HAP-1 (cell line): ENCODE measurements at regions not wholly inside any gene's neighbourhood (a gene's known extent, or its start where the extent isn't known, plus 50 kb on each side); places are given as distances from the start of the nearest gene placed in this dataset.
A peak's percentile ranks its signal among the peaks of the same experiment; 100 is the strongest.

Experiments used
- DNase-seq, 2 experiments: peaks; one replicate each; pipeline ENCODE4 v3.0.0-alpha.2; 2016 to 2020; ENCODE audit warnings: low spot score in 2 of 2
- H3K27me3 ChIP-seq: fragments of 250-450 bp; sonication (Bioruptor Pico); 2 replicates; pipeline ENCODE4 v1.5.1; 2020; ENCODE audit warnings: low read depth, mild to moderate bottlenecking, moderate library complexity
- H3K36me3 ChIP-seq: fragments of 250-450 bp; sonication (Bioruptor Pico); replicated peaks from 2 replicates; pipeline ENCODE4 v1.5.1; 2020; ENCODE audit warnings: mild to moderate bottlenecking
- H3K4me1 ChIP-seq: fragments of 250-450 bp; sonication (Bioruptor Pico); 2 replicates; pipeline ENCODE4 v1.5.1; 2020; ENCODE audit warnings: mild to moderate bottlenecking
- H3K4me3 ChIP-seq: fragments of 250-450 bp; sonication (Bioruptor Pico); 2 replicates; pipeline ENCODE4 v1.5.1; 2020; ENCODE audit warnings: mild to moderate bottlenecking, moderate library complexity
- H3K9me3 ChIP-seq: fragments of 250-450 bp; sonication (Bioruptor Pico); 2 replicates; pipeline ENCODE4 v1.5.1; 2020; ENCODE audit warnings: mild to moderate bottlenecking, moderate library complexity
- in situ Hi-C: fragments of 300-500 bp; cut with MboI; formaldehyde crosslinking; loops from 3 replicates; pipeline ENCODE4 v1.14.3; 2020; ENCODE audit warnings: low sequenced_read_pairs, inconsistent platforms, mixed read lengths

DNA sequence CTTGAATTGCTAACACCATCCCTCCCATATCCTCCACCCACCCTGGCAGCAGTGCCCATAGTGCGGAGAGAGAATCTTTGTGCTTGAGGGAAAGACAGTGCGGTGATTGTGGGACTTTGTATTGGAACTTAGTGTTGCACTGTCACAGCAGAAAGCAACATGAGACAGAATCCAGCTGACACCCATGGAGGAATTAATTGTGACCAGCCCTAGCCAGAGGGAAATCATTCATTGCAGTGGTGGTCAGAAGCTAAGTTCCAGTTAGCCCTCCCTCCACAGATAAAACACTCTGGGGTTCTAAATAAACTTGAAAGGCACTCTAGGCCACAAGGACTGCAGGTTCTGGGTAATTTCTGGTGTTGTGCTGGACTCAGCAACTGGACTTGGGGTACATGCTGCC, 1002.6 kb downstream of the TMTC2 start:
- no peaks in the 10 kb centered on the region for H3K36me3 ChIP-seq
- no peak for DNase-seq
- H3K9me3 ChIP-seq: no peaks in the 10 kb centered on the region
- no peaks in the 10 kb centered on the region for H3K4me1 ChIP-seq
- H3K4me3 ChIP-seq: no peak overlapping the region
- in situ Hi-C loops: no loop called here
- no peaks in the 10 kb centered on the region for H3K27me3 ChIP-seq

DNA sequence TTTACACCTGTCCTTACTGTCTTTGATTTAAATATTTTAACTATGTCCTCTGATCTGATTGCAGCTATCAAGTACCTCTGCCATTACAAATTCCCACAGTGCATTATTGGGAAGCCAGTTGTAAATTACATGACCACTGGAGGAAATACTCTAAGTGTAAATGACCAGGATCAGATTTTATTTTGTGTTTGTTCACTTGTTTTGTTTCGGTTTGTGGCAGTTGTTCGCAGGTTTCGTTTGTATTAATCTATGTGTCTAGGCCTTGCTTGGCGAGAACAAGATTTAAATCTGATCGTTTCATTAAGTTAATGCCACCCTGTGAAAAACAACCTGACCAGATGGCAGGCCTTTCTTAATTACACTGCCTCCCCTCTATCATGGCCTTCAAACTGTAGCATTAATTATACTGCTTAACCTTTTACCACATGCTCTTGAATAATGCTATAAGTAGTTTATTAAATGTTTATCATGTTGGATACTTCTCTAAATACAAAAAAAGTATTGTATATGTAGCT, 990.1 kb downstream of the TMTC2 start:
- no peak overlapping the region for H3K4me3 ChIP-seq
- H3K27me3 ChIP-seq: no peaks in the 10 kb centered on the region
- no peak for DNase-seq
- no peaks in the 10 kb centered on the region for H3K4me1 ChIP-seq
- no peaks in the 10 kb centered on the region for H3K36me3 ChIP-seq
- no peaks in the 10 kb centered on the region for H3K9me3 ChIP-seq
- in situ Hi-C loops: no loop called here

DNA sequence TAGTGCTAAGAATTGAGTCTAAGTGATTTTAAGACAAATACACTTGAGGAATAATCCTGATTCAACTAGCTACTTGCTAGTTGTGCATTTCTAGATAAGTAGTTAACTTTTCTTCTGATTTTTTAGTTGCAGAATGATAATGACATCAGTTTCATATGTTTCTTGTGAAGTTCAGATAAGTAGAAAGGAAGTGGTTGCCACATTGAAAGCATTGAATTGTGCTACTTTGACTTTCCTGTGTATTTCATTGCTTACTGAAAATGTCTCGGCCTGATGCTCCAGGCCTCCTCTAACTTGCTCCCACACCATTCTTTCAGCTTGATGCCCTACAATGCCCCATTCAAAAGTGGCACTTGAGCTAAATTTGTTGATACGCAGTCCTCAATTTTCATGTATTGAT, 980.0 kb downstream of the TMTC2 start:
- in situ Hi-C loops: no loop called here

DNA sequence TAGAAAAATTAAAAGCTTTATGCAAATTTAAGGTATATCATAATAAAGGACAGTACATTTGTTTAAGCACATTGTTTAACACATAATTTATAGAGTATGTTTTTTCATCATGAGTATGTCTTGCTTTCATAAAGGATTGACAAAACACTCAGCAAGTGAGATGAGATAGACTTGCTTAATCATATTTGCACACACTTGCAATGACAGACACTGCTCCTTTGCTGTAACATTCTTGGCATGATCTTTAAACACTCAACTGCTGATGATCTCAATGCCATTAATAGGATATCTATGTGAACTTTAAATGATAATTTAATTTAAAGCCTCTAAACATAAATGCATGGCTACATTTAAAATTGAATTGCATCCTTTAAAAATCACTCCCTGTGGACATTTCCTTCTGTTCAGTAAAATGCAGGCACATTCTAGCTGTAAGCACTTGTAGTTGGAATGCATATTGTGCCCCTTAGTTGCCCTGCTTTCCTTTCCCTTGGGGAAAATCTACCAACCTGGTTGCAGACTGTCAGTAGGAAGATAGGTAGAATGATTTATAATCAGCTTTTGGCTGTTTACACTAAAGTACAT, 979.0 kb downstream of the TMTC2 start:
- no peaks in the 10 kb centered on the region for H3K9me3 ChIP-seq
- DNase-seq: no peak
- no peak overlapping the region for H3K4me3 ChIP-seq
- no peaks in the 10 kb centered on the region for H3K27me3 ChIP-seq
- no peaks in the 10 kb centered on the region for H3K4me1 ChIP-seq
- no peaks in the 10 kb centered on the region for H3K36me3 ChIP-seq
- in situ Hi-C loops: no loop called here

More for the DNA sequence above, 980.0 kb downstream of the TMTC2 start:
- Histone ChIP-seq H3K4me3 (no peak overlapping the region), H3K9me3 (no peaks in the 10 kb centered on the region), H3K36me3 (no peaks in the 10 kb centered on the region), H3K4me1 (no peaks in the 10 kb centered on the region), H3K27me3 (no peaks in the 10 kb centered on the region)
- no peak for DNase-seq

DNA sequence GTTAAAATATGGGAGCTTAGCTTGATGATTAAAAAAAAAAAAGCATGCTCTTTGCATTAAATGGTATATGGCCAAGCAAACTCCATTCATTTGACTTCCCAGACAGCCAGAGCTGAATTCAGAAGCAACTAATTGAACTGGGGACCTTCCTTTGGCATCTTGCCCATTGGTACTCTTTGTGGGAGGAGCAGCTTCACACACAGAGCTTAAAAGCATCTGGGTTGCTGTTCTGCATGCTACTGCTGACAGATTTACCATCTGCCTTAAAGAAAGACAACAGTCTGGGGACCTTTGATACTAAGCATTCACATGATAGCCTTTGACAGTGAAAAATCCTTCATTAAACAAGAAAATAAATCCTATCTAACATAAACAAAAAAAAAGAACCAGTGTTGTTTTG, 977.9 kb downstream of the TMTC2 start:
- Histone ChIP-seq H3K36me3 (no peaks in the 10 kb centered on the region), H3K9me3 (no peaks in the 10 kb centered on the region), H3K4me1 (no peaks in the 10 kb centered on the region), H3K4me3 (no peak overlapping the region), H3K27me3 (no peaks in the 10 kb centered on the region)
- in situ Hi-C loops: no loop called here
- peak in 1 of 2 experiments; percentile 52 for DNase-seq

GRCh38 chr12:83660727-83661358, 974.1 kb downstream of the TMTC2 start:
- no peak for DNase-seq
- Histone ChIP-seq H3K4me3 (no peak overlapping the region), H3K9me3 (no peaks in the 10 kb centered on the region), H3K27me3 (no peaks in the 10 kb centered on the region), H3K4me1 (no peaks in the 10 kb centered on the region; the same call in 1 of the 2 replicates), H3K36me3 (no peaks in the 10 kb centered on the region)
- in situ Hi-C loops: no loop called here

- DNase-seq: no peak
- Histone ChIP-seq H3K27me3 (no peaks in the 10 kb centered on the region), H3K36me3 (no peaks in the 10 kb centered on the region), H3K4me3 (no peak overlapping the region), H3K4me1 (no peaks in the 10 kb centered on the region; the same call in 1 of the 2 replicates), H3K9me3 (no peaks in the 10 kb centered on the region)
- in situ Hi-C loops: no loop called here
Measured at GRCh38 chr12:83659321-83659720, 972.6 kb downstream of the TMTC2 start.

DNA sequence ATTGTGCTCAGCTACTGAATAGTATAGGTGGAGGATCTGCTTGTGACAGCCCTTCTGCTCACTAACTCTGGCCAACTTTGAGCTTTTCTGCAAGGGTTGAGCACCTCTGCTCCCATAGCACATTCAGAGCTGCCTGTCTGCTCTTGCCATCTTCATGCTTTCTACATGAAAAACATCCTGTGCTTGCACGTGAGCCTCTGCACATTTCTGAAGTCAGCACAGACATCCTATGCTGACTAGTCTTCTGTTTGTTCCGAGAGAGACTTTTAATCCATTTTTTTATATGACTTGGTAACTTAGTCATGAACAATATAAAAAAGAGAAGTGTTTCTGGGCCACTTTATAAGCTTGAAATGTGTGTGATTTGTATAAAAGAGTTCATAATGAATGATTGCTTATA, 969.3 kb downstream of the TMTC2 start:
- no peaks in the 10 kb centered on the region; the same call in 1 of the 2 replicates for H3K4me1 ChIP-seq
- no peak overlapping the region for H3K4me3 ChIP-seq
- in situ Hi-C loops: no loop called here
- H3K36me3 ChIP-seq: no peaks in the 10 kb centered on the region
- no peak for DNase-seq
- H3K27me3 ChIP-seq: no peaks in the 10 kb centered on the region
- no peaks in the 10 kb centered on the region for H3K9me3 ChIP-seq

DNA sequence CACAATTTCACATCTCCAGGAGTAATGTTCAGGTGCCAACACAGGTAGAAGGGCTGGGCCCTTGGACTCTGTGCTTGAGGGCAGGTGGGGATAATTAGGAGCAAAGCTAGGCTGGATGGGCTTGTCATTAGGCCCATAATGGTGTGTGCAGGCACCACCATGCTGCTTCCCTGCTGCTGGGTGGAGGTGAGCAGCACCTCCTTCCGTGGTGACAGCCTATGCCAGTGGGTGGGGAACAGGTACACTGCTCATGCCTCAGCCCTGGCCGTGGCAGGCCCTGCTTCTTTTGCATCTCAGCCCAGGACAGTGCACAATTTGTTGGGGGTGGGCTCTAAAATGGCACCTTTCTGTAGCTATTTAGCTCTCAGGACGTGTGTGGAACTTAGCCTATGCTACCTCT, 955.5 kb downstream of the TMTC2 start:
- peaks cover 6% of the 10 kb centered on the region for H3K4me1 ChIP-seq
- DNase-seq: no peak
- H3K36me3 ChIP-seq: no peaks in the 10 kb centered on the region; the same call in 1 of the 2 replicates
- in situ Hi-C loops: no loop called here
- H3K4me3 ChIP-seq: no peak overlapping the region
- H3K9me3 ChIP-seq: no peaks in the 10 kb centered on the region
- no peaks in the 10 kb centered on the region for H3K27me3 ChIP-seq

DNA sequence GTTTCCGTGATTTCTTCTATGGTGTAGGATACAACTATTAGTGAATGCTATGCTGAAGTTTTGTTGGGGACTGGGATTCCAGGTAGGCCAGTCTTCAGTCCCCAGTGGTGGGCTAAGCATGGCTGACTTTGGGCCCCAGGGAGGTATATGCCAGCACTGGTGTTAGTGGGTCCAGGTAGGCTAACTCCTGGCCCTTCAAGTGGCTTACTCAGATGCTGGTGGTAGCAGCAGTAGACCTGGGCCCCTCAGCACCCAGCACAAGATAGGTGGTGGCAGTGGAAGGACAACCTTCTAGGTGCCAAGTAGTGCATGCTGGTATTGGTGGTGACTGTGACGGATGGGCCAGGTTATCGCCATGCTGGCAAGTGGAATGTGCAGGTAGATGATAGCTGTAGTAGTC, 955.1 kb downstream of the TMTC2 start:
- no peaks in the 10 kb centered on the region for H3K27me3 ChIP-seq
- H3K4me3 ChIP-seq: no peak overlapping the region
- H3K36me3 ChIP-seq: no peaks in the 10 kb centered on the region; the same call in 1 of the 2 replicates
- H3K4me1 ChIP-seq: peaks cover 6% of the 10 kb centered on the region
- no peak for DNase-seq
- in situ Hi-C loops: no loop called here
- H3K9me3 ChIP-seq: no peaks in the 10 kb centered on the region

- Histone ChIP-seq H3K27me3 (no peaks in the 10 kb centered on the region), H3K36me3 (no peaks in the 10 kb centered on the region; the same call in 1 of the 2 replicates), H3K9me3 (no peaks in the 10 kb centered on the region), H3K4me3 (no peak overlapping the region), H3K4me1 (no peaks in the 10 kb centered on the region)
- in situ Hi-C loops: no loop called here
- DNase-seq: no peak
Measured at GRCh38 chr12:83634726-83635267, 948.1 kb downstream of the TMTC2 start.

DNA sequence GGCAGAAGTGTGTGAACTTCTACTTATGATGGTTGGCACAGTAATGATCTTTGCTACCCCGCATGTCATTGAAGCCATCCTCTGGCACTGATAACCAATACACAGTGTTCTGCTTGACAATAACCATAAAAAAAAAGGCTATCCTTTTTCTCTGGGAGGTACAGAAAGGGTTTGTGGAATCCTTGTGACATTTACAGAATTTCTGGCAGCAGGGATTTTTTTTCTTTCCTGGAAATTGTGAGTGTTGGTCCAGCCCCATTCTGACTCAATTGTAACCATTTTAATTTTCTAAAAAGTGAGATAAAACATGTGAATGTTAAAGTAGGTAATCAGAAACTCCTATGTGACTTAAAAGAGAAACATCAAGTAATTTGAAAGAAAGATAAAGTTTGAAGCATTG, 943.8 kb downstream of the TMTC2 start:
- no peaks in the 10 kb centered on the region for H3K9me3 ChIP-seq
- no peaks in the 10 kb centered on the region for H3K27me3 ChIP-seq
- in situ Hi-C loops: no loop called here
- no peaks in the 10 kb centered on the region for H3K36me3 ChIP-seq
- H3K4me3 ChIP-seq: no peak overlapping the region
- no peak for DNase-seq
- no peaks in the 10 kb centered on the region for H3K4me1 ChIP-seq

GRCh38 chr12:83629931-83630330, 943.2 kb downstream of the TMTC2 start:
- in situ Hi-C loops: no loop called here
- no peaks in the 10 kb centered on the region for H3K27me3 ChIP-seq
- no peaks in the 10 kb centered on the region for H3K4me1 ChIP-seq
- no peak overlapping the region for H3K4me3 ChIP-seq
- H3K9me3 ChIP-seq: no peaks in the 10 kb centered on the region
- H3K36me3 ChIP-seq: no peaks in the 10 kb centered on the region
- no peak for DNase-seq

- in situ Hi-C loops: no loop called here
- Histone ChIP-seq H3K36me3 (no peaks in the 10 kb centered on the region), H3K27me3 (no peaks in the 10 kb centered on the region), H3K9me3 (no peaks in the 10 kb centered on the region), H3K4me1 (peaks cover 9% of the 10 kb centered on the region), H3K4me3 (no peak overlapping the region)
- DNase-seq: no peak
Measured at GRCh38 chr12:83622205-83622604, 935.5 kb downstream of the TMTC2 start.
